ENCODE measurements at regions not wholly inside any gene's neighbourhood (a gene's known extent, or its start where the extent isn't known, plus 50 kb on each side); places are given as distances from the start of the nearest gene placed in this dataset.

GRCh38 chr7:45987521-45988290, 66.6 kb upstream of the IGFBP3 start:
- DNase-seq = peak; percentile 39

GRCh38 chr7:45986355-45987298, 65.6 kb upstream of the IGFBP3 start:
- peak; percentile 20 for DNase-seq

- DNase-seq = peak; percentile 59
These were observed 64.8 kb upstream of the IGFBP3 start for GRCh38 chr7:45985902-45986301.

GRCh38 chr7:45984386-45985295, 63.6 kb upstream of the IGFBP3 start:
- peak; percentile 49 for DNase-seq

- peak; percentile 13 for DNase-seq
These were observed 62.7 kb upstream of the IGFBP3 start for GRCh38 chr7:45983720-45984255.

- peak; percentile 22 for DNase-seq
These were observed 62.0 kb upstream of the IGFBP3 start for GRCh38 chr7:45982907-45983719.

GRCh38 chr7:45982132-45982531, 61.1 kb upstream of the IGFBP3 start:
- DNase-seq = peak; percentile 15

GRCh38 chr7:45980973-45981372, 59.9 kb upstream of the IGFBP3 start:
- DNase-seq = peak; percentile 53

GRCh38 chr7:45980181-45980905, 59.3 kb upstream of the IGFBP3 start:
- DNase-seq = peak; percentile 76

- DNase-seq = no peak
These were observed 58.5 kb upstream of the IGFBP3 start for GRCh38 chr7:45979275-45980180.

- DNase-seq = peak; percentile 55
These were observed 57.7 kb upstream of the IGFBP3 start for GRCh38 chr7:45978731-45979211.

GRCh38 chr7:45978010-45978681, 57.1 kb upstream of the IGFBP3 start:
- DNase-seq = peak; percentile 97

- DNase-seq = no peak
These were observed 56.2 kb upstream of the IGFBP3 start for GRCh38 chr7:45977256-45977780.

GRCh38 chr7:45976485-45976856, 55.4 kb upstream of the IGFBP3 start:
- DNase-seq = no peak

- DNase-seq = no peak
These were observed 54.9 kb upstream of the IGFBP3 start for GRCh38 chr7:45975847-45976484.

- no peak for DNase-seq
These were observed 54.3 kb upstream of the IGFBP3 start for GRCh38 chr7:45975367-45975766.

GRCh38 chr7:45974540-45975360, 53.7 kb upstream of the IGFBP3 start:
- DNase-seq = no peak

All from islet precursor cell (in vitro differentiated cells).